K562 (cell line): ENCODE measurements at regions not wholly inside any gene's neighbourhood (a gene's known extent, or its start where the extent isn't known, plus 50 kb on each side); places are given as distances from the start of the nearest gene placed in this dataset.

Source experiments
- ATAC-seq: fragments of 200-7000 bp; cut with Tn5 transposase; 3 replicates; pipeline ENCODE4 v1.9.1; 2020; ENCODE audit warnings: moderate library complexity
- BruUV-seq: library from RNA; stranded (reverse); fragments of 400-500 nt; replicated peaks from 2 replicates; lab custom pipeline; 2021; lab: Mats Ljungman, UMichigan
- CTCF ChIA-PET: fragments of 300-600 bp; formaldehyde crosslinking; extraction: SDS; loops from one replicate; lab custom pipeline; 2021; ENCODE audit warnings: low intra/inter-chr PET ratio; lab: Yijun Ruan, JAX
- POLR2A ChIA-PET: fragments of 300-600, 350-650 bp; sonication (Branson Sonifier 250); formaldehyde crosslinking; extraction: SDS; loops from one replicate; lab custom pipeline; 2021; ENCODE audit warnings: antibody characterized with exemption, inconsistent platforms; lab: Yijun Ruan, JAX
- DNase-seq, 4 experiments: peaks; one replicate each; pipeline versions ENCODE4 v3.0.0 to v3.0.0-alpha.2; 2011 to 2018; ENCODE audit warnings: low spot score in 3 of 4, mixed read lengths in 3 of 4; ENCODE audit errors: extremely low read depth in 1 of 4
- FAIRE-seq: peaks from 2 replicates; lab custom pipeline; 2011; peaks lifted over from hg19 to GRCh38; lab: Jason Lieb, UNC
- H2AFZ ChIP-seq: 2 replicates; pipeline ENCODE4 v1.6.0; 2011; ENCODE audit warnings: low read depth, low read length, control low read depth, inconsistent platforms
- H3K27ac ChIP-seq: fragments of 200-600 bp; 3 replicates; pipeline ENCODE4 v1.8.0; 2011; ENCODE audit warnings: low read depth, mild to moderate bottlenecking, control low read depth, inconsistent platforms, low read length, moderate library complexity, mixed read lengths; ENCODE audit errors: extremely low read depth
- H3K27me3 ChIP-seq, 2 experiments: fragments of 300-600 bp in 1 of 2; 2 replicates in 1 of 2; 3 replicates in 1 of 2; pipeline versions ENCODE4 v1.6.0 to v1.8.0; 2011; ENCODE audit warnings: inconsistent platforms in 2 of 2, low read length in 2 of 2, mild to moderate bottlenecking in 1 of 2, mixed read lengths in 1 of 2, moderate library complexity in 1 of 2; ENCODE audit not compliant: control insufficient read depth in 2 of 2, insufficient read depth in 2 of 2
- H3K36me3 ChIP-seq: fragments of 300-600 bp; 3 replicates; pipeline ENCODE4 v1.8.0; 2011; ENCODE audit warnings: mild to moderate bottlenecking, low read length, inconsistent platforms; ENCODE audit not compliant: control insufficient read depth, insufficient read depth
- H3K4me1 ChIP-seq, 2 experiments: fragments of 200-600 bp in 1 of 2; replicated peaks in 1 of 2; 2 replicates in 1 of 2; 3 replicates in 1 of 2; pipeline versions ENCODE4 v1.5.1 to v1.8.0; 2011; ENCODE audit warnings: inconsistent platforms in 2 of 2, low read length in 2 of 2, mild to moderate bottlenecking in 1 of 2, mixed read lengths in 1 of 2, moderate library complexity in 1 of 2; ENCODE audit not compliant: control insufficient read depth in 2 of 2, insufficient read depth in 2 of 2
- H3K4me2 ChIP-seq: 2 replicates; pipeline ENCODE4 v1.6.1; 2011; ENCODE audit warnings: low read length, control low read depth, inconsistent platforms, mixed read lengths; ENCODE audit not compliant: insufficient read depth
- H3K4me3 ChIP-seq: fragments of 200-600 bp; sonication (generic), shearing (Covaris generic); 2 replicates; pipeline ENCODE4 v1.5.1; 2016; ENCODE audit warnings: control low read depth, inconsistent platforms
- H3K79me2 ChIP-seq: fragments of 200-600 bp; 3 replicates; pipeline ENCODE4 v1.8.0; 2011; ENCODE audit warnings: low read length, inconsistent platforms; ENCODE audit not compliant: control insufficient read depth, insufficient read depth
- H3K9ac ChIP-seq, 2 experiments: 2 replicates each; pipeline versions ENCODE4 v1.6.0 to v1.6.1; 2011; ENCODE audit warnings: low read depth in 2 of 2, low read length in 2 of 2, control low read depth in 1 of 2, inconsistent platforms in 1 of 2, mild to moderate bottlenecking in 1 of 2, mixed read lengths in 1 of 2; ENCODE audit not compliant: insufficient read depth in 1 of 2
- H3K9me1 ChIP-seq: one replicate; pipeline ENCODE4 v1.6.0; 2011; ENCODE audit warnings: inconsistent platforms, mild to moderate bottlenecking, low read length, moderate library complexity; ENCODE audit not compliant: control insufficient read depth, insufficient read depth
- H3K9me3 ChIP-seq: replicated peaks from 2 replicates; pipeline ENCODE4 v1.5.1; 2011; ENCODE audit warnings: low read depth, low read length, inconsistent platforms; ENCODE audit not compliant: control insufficient read depth, insufficient read depth
- H4K20me1 ChIP-seq: replicated peaks from 2 replicates; pipeline ENCODE4 v1.6.1; 2011; ENCODE audit warnings: low read length, inconsistent platforms, mixed read lengths; ENCODE audit not compliant: control insufficient read depth, insufficient read depth
- CEBPG ChIP-seq, 3 experiments: fragments of 200-800 bp in 1 of 3; sonication (Bioruptor generic) in 1 of 3; sonication (generic) in 1 of 3; formaldehyde crosslinking in 1 of 3; IDR thresholded peaks in 2 of 3; conservative IDR thresholded peaks in 1 of 3; 2 replicates each; pipeline versions ENCODE4 v1.6.1 to v1.8.0; 2016 to 2022; ENCODE audit warnings: missing compliant biosample characterization in 2 of 3, missing genetic modification characterization in 2 of 3, mild to moderate bottlenecking in 1 of 3, missing genetic modification reagents in 1 of 3
- COPS2 ChIP-seq: fragments of 450-650 bp; conservative IDR thresholded peaks from 2 replicates; pipeline ENCODE4 v1.6.1; 2016; ENCODE audit warnings: mild to moderate bottlenecking, moderate library complexity
- ELF4 ChIP-seq: fragments of 450-650 bp; formaldehyde crosslinking; IDR thresholded peaks from 2 replicates; pipeline ENCODE4 v1.4.0; 2022; ENCODE audit warnings: missing genetic modification characterization
- GATAD2B ChIP-seq: fragments of 450-650 bp; IDR thresholded peaks from 2 replicates; pipeline ENCODE4 v1.6.1; 2017; ENCODE audit warnings: mild to moderate bottlenecking, borderline replicate concordance
- HDAC6 ChIP-seq: IDR thresholded peaks from 2 replicates; pipeline ENCODE4 v1.6.1; 2012; ENCODE audit warnings: low read depth, mild to moderate bottlenecking, control low read depth, inconsistent platforms, low read length, moderate library complexity
- MXI1 ChIP-seq: IDR thresholded peaks from 2 replicates; pipeline ENCODE4 v1.6.1; 2011; ENCODE audit warnings: low read depth, mild to moderate bottlenecking, improper control_type of control experiment, low read length
- NFATC3 ChIP-seq: fragments of 450-650 bp; IDR thresholded peaks from 2 replicates; pipeline ENCODE4 v1.6.1; 2017; ENCODE audit warnings: mild to moderate bottlenecking
- NRF1 ChIP-seq, 2 experiments: fragments of 450-650 bp; IDR thresholded peaks in 1 of 2; conservative IDR thresholded peaks in 1 of 2; 2 replicates each; pipeline ENCODE4 v1.6.1; 2014; ENCODE audit warnings: mild to moderate bottlenecking in 2 of 2
- SMC3 ChIP-seq: conservative IDR thresholded peaks from 2 replicates; pipeline ENCODE4 v1.6.1; 2011; ENCODE audit warnings: low read depth, low read length, improper control_type of control experiment; ENCODE audit not compliant: insufficient read depth
- SNAPC5 ChIP-seq: fragments of 250-450 bp; sonication (Bioruptor Pico); IDR thresholded peaks from 2 replicates; pipeline ENCODE4 v1.8.0; 2021; ENCODE audit warnings: moderate library complexity, mild to moderate bottlenecking, inconsistent platforms
- TAL1 ChIP-seq: fragments of 450-650 bp; IDR thresholded peaks from 2 replicates; pipeline ENCODE4 v1.6.1; 2016; ENCODE audit warnings: mild to moderate bottlenecking
- TBL1XR1 ChIP-seq, 2 experiments: IDR thresholded peaks; 2 replicates each; pipeline ENCODE4 v1.6.1; 2012; ENCODE audit warnings: improper control_type of control experiment in 2 of 2, low read length in 2 of 2, mild to moderate bottlenecking in 1 of 2
- ZNF232 ChIP-seq: sonication (generic); formaldehyde crosslinking; IDR thresholded peaks from 2 replicates; pipeline ENCODE4 v1.8.0; 2022; ENCODE audit warnings: mild to moderate bottlenecking, missing genetic modification reagents
- ZNF347 ChIP-seq: fragments of 450-650 bp; formaldehyde crosslinking; IDR thresholded peaks from 2 replicates; pipeline ENCODE4 v1.4.0; 2020; ENCODE audit warnings: low read depth, mild to moderate bottlenecking, moderate library complexity
- ZNF444 ChIP-seq: fragments of 250-450 bp; sonication (Bioruptor Pico); IDR thresholded peaks from 2 replicates; pipeline ENCODE4 v1.4.0; 2020; ENCODE audit warnings: mild to moderate bottlenecking, moderate library complexity
- ZNF512 ChIP-seq: IDR thresholded peaks from 2 replicates; pipeline ENCODE4 v1.6.1; 2016; ENCODE audit warnings: missing genetic modification characterization, missing compliant biosample characterization
- ZNF644 ChIP-seq: fragments of 200-800 bp; sonication (Bioruptor generic); IDR thresholded peaks from 2 replicates; pipeline ENCODE4 v1.6.1; 2016; ENCODE audit warnings: low read depth, missing genetic modification characterization, missing compliant biosample characterization
- in situ Hi-C: fragments of 300-500 bp; cut with MboI; formaldehyde crosslinking; loops from 4 replicates; pipeline ENCODE4 v1.15.0; 2018; ENCODE audit warnings: inconsistent platforms, mixed read lengths
- intact Hi-C: fragments of 100-400 bp; cut with micrococcal nuclease; formaldehyde crosslinking; loops from 2 replicates; pipeline ENCODE4 v1.14.2; 2022
- TF ChIP-seq, protein P1 (sequence below): sonication (generic); formaldehyde crosslinking; IDR thresholded peaks from 2 replicates; pipeline ENCODE4 v1.8.1; 2023; ENCODE audit warnings: mild to moderate bottlenecking, missing genetic modification reagents

GRCh38 chr5:107803728-107804127 is 133.0 kb upstream of the EFNA5 start:
- ChIA-PET CTCF (no interaction called here), POLR2A (no interaction called here)
- no peak overlapping the region for H3K4me3 ChIP-seq
- no peaks in the 10 kb centered on the region for H3K9me1 ChIP-seq
- no peaks in the 10 kb centered on the region for H3K79me2 ChIP-seq
- TF ChIP-seq NFATC3, result no peak
- no peak for TF ChIP-seq TAL1
- no peak for TF ChIP-seq COPS2
- TF ChIP-seq ZNF512 (tag), result no peak
- TF ChIP-seq ZNF644 (tag), result no peak
- no peak for TF ChIP-seq HDAC6
- TF ChIP-seq SMC3, result no peak
- TF ChIP-seq, protein P1, sequence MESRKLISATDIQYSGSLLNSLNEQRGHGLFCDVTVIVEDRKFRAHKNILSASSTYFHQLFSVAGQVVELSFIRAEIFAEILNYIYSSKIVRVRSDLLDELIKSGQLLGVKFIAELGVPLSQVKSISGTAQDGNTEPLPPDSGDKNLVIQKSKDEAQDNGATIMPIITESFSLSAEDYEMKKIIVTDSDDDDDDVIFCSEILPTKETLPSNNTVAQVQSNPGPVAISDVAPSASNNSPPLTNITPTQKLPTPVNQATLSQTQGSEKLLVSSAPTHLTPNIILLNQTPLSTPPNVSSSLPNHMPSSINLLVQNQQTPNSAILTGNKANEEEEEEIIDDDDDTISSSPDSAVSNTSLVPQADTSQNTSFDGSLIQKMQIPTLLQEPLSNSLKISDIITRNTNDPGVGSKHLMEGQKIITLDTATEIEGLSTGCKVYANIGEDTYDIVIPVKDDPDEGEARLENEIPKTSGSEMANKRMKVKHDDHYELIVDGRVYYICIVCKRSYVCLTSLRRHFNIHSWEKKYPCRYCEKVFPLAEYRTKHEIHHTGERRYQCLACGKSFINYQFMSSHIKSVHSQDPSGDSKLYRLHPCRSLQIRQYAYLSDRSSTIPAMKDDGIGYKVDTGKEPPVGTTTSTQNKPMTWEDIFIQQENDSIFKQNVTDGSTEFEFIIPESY, result no peak
- TF ChIP-seq CEBPG (CRISPR knock-in tag; IDR thresholded peaks at IDR 0.05), result no peak
- TF ChIP-seq CEBPG (tag; conservative IDR thresholded peaks at IDR 0.05 in 1 of 2, IDR thresholded peaks at IDR 0.05 in 1 of 2), result no peak
- TF ChIP-seq MXI1, result no peak
- TF ChIP-seq ZNF232 (CRISPR knock-in tag), result no peak
- TF ChIP-seq ELF4 (CRISPR knock-in tag), result no peak
- no peak for TF ChIP-seq TBL1XR1 (IDR thresholded peaks at IDR 0.05; ENCODE audit: low read length in 2 of 2)
- no peak for TF ChIP-seq SNAPC5 (CRISPR knock-in tag)
- no peak for TF ChIP-seq ZNF347 (CRISPR knock-in tag)
- TF ChIP-seq NRF1 (conservative IDR thresholded peaks at IDR 0.05 in 1 of 2, IDR thresholded peaks at IDR 0.05 in 1 of 2), result no peak
- TF ChIP-seq GATAD2B, result no peak
- no peak for TF ChIP-seq ZNF444 (CRISPR knock-in tag)
- TF ChIP-seq, all 486 proteins: peak for 0
- in situ Hi-C loops (no loop called here), intact Hi-C loops (no loop called here)
- Histone ChIP-seq H3K27me3 (no peaks in the 10 kb centered on the region), H3K4me2 (no peak overlapping the region), H4K20me1 (no peaks in the 10 kb centered on the region), H3K4me1 (no peaks in the 10 kb centered on the region), H3K27ac (no peak overlapping the region), H3K36me3 (no peaks in the 10 kb centered on the region), H2AFZ (no peak overlapping the region), H3K9me3 (no peaks in the 10 kb centered on the region), H3K9ac (no peak overlapping the region)
- no peak for DNase-seq
- no peak for FAIRE-seq
- ATAC-seq, result no peak
- no TSS peak for BruUV-seq
